Vagina (tissue), 2 donors: ENCODE measurements at regions not wholly inside any gene's neighbourhood (a gene's known extent, or its start where the extent isn't known, plus 50 kb on each side); places are given as distances from the start of the nearest gene placed in this dataset.

ENCODE experiments used
- POLR2A ChIP-seq, 2 donors: fragments of 450-650 bp; IDR thresholded peaks; one replicate each; pipeline ENCODE4 v1.6.1; 2017; ENCODE audit warnings: antibody characterized with exemption in 2 of 2, mild to moderate bottlenecking in 2 of 2, moderate library complexity in 2 of 2
- TF ChIP-seq, protein P1 (sequence below), 3 experiments: fragments of 450-650 bp in 2 of 3; fragments of 200-600 bp in 1 of 3; sonication (generic) in 1 of 3; IDR thresholded peaks; one replicate each; pipeline ENCODE4 v1.5.1; 2017 to 2019; ENCODE audit warnings: antibody characterized with exemption in 3 of 3, mild to moderate bottlenecking in 2 of 3, moderate library complexity in 2 of 3

DNA sequence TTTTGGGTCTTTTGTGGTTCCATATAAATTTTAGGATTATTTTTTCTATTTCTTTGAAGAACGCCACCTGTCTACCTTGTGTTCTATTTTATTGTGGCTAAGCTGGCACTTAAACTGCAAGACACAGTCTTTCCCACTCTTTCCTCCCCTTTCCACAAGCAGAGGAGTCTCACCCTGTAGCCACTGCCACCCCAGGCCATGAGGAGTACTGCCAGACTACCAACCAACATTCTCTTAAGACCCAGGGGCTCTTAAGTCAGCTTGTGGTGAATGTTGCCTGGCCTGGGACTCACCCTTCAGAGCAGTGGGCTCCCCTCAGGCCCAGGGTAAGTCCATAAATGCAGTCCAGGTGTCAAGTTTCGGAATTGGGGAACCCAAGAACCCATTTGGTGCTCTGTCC, 58.0 kb upstream of the FMR1 start:
- TF ChIP-seq, protein P1, sequence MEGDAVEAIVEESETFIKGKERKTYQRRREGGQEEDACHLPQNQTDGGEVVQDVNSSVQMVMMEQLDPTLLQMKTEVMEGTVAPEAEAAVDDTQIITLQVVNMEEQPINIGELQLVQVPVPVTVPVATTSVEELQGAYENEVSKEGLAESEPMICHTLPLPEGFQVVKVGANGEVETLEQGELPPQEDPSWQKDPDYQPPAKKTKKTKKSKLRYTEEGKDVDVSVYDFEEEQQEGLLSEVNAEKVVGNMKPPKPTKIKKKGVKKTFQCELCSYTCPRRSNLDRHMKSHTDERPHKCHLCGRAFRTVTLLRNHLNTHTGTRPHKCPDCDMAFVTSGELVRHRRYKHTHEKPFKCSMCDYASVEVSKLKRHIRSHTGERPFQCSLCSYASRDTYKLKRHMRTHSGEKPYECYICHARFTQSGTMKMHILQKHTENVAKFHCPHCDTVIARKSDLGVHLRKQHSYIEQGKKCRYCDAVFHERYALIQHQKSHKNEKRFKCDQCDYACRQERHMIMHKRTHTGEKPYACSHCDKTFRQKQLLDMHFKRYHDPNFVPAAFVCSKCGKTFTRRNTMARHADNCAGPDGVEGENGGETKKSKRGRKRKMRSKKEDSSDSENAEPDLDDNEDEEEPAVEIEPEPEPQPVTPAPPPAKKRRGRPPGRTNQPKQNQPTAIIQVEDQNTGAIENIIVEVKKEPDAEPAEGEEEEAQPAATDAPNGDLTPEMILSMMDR (IDR thresholded peaks at IDR 0.05): no peak
- TF ChIP-seq POLR2A (IDR thresholded peaks at IDR 0.05): no peak
